Cerebellar cortex (tissue), 1 donor: ENCODE measurements at regions not wholly inside any gene's neighbourhood (a gene's known extent, or its start where the extent isn't known, plus 50 kb on each side); places are given as distances from the start of the nearest gene placed in this dataset.

Experiments used
- DNase-seq: peaks from one replicate; pipeline ENCODE4 v3.0.0-alpha.2; 2015; ENCODE audit warnings: low spot score

- no peak for DNase-seq
Measured at GRCh38 chr19:30083125-30083681, 141.2 kb downstream of the URI1 start.

- DNase-seq = no peak
Measured at GRCh38 chr19:30083701-30084156, 141.7 kb downstream of the URI1 start.

GRCh38 chr19:30084390-30084819 is 142.4 kb downstream of the URI1 start:
- DNase-seq = no peak

- no peak for DNase-seq
Measured at GRCh38 chr19:30085394-30085793, 143.4 kb downstream of the URI1 start.

- DNase-seq = no peak
Measured at GRCh38 chr19:30086220-30086619, 144.2 kb downstream of the URI1 start.

- no peak for DNase-seq
Measured at GRCh38 chr19:30086916-30087315, 144.9 kb downstream of the URI1 start.

- DNase-seq = no peak
Measured at GRCh38 chr19:30087381-30088138, 145.5 kb downstream of the URI1 start.

- DNase-seq = no peak
Measured at GRCh38 chr19:30088567-30088966, 146.5 kb downstream of the URI1 start.

GRCh38 chr19:30089086-30089665 is 147.1 kb downstream of the URI1 start:
- no peak for DNase-seq

GRCh38 chr19:30090476-30090875 is 148.4 kb downstream of the URI1 start:
- no peak for DNase-seq

GRCh38 chr19:30090963-30091362 is 148.9 kb downstream of the URI1 start:
- DNase-seq = no peak

- no peak for DNase-seq
Measured at GRCh38 chr19:30091456-30091855, 149.4 kb downstream of the URI1 start.

GRCh38 chr19:30091856-30092255 is 149.8 kb downstream of the URI1 start:
- no peak for DNase-seq

- DNase-seq = no peak
Measured at GRCh38 chr19:30092721-30093569, 150.9 kb downstream of the URI1 start.

- no peak for DNase-seq
Measured at GRCh38 chr19:30093966-30094755, 152.1 kb downstream of the URI1 start.

GRCh38 chr19:30094756-30095140 is 152.7 kb downstream of the URI1 start:
- no peak for DNase-seq

GRCh38 chr19:30095171-30095570 is 153.1 kb downstream of the URI1 start:
- DNase-seq = no peak

GRCh38 chr19:30096596-30097370 is 154.7 kb downstream of the URI1 start:
- no peak for DNase-seq

GRCh38 chr19:30097746-30098280 is 155.8 kb downstream of the URI1 start:
- DNase-seq = no peak

GRCh38 chr19:30102239-30102638 is 160.2 kb downstream of the URI1 start:
- DNase-seq = no peak

- DNase-seq = no peak
Measured at GRCh38 chr19:30102666-30103065, 160.6 kb downstream of the URI1 start.
